ENCODE measurements at regions not wholly inside any gene's neighbourhood (a gene's known extent, or its start where the extent isn't known, plus 50 kb on each side); places are given as distances from the start of the nearest gene placed in this dataset.

- BruUV-seq (replicated peaks): no TSS peak
- Histone ChIP-seq H3K27ac (ENCODE audit: low read depth, low read length, poor library complexity, severe bottlenecking) (no peak overlapping the region), H3K4me1 (ENCODE audit: insufficient read depth, low read length, poor library complexity, severe bottlenecking) (no peaks in the 10 kb centered on the region), H3K4me3 (ENCODE audit: low read depth, low read length, poor library complexity, severe bottlenecking) (no peak overlapping the region), H3K36me3 (ENCODE audit: insufficient read depth, low read length, poor library complexity, severe bottlenecking) (no peaks in the 10 kb centered on the region), H3K9me3 (ENCODE audit: low read depth, low read length, poor library complexity, severe bottlenecking) (no peaks in the 10 kb centered on the region), H3K27me3 (replicated peaks; ENCODE audit: insufficient read depth, low read depth, low read length, poor library complexity) (no peaks in the 10 kb centered on the region)
- ChIA-PET CTCF (no interaction called here), POLR2A (ENCODE audit: low non-redundant PET) (no interaction called here)
- DNase-seq (ENCODE audit: low spot score): no peak
- no peak for TF ChIP-seq EZH2 (IDR thresholded peaks at IDR 0.05; ENCODE audit: borderline replicate concordance, low read depth, low read length, poor library complexity, severe bottlenecking)
- TF ChIP-seq, protein P1, sequence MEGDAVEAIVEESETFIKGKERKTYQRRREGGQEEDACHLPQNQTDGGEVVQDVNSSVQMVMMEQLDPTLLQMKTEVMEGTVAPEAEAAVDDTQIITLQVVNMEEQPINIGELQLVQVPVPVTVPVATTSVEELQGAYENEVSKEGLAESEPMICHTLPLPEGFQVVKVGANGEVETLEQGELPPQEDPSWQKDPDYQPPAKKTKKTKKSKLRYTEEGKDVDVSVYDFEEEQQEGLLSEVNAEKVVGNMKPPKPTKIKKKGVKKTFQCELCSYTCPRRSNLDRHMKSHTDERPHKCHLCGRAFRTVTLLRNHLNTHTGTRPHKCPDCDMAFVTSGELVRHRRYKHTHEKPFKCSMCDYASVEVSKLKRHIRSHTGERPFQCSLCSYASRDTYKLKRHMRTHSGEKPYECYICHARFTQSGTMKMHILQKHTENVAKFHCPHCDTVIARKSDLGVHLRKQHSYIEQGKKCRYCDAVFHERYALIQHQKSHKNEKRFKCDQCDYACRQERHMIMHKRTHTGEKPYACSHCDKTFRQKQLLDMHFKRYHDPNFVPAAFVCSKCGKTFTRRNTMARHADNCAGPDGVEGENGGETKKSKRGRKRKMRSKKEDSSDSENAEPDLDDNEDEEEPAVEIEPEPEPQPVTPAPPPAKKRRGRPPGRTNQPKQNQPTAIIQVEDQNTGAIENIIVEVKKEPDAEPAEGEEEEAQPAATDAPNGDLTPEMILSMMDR (conservative IDR thresholded peaks at IDR 0.05; ENCODE audit: low read depth, low read length): no peak
- intact Hi-C loops (cut with micrococcal nuclease; ENCODE audit: unreplicated experiment): no loop called here
Observed at GRCh38 chr10:130787821-130788220, 523.7 kb downstream of the TCERG1L start.

GRCh38 chr10:130790339-130790738 is 521.2 kb downstream of the TCERG1L start:
- Histone ChIP-seq H3K27ac (ENCODE audit: low read depth, low read length, poor library complexity, severe bottlenecking) (no peak overlapping the region), H3K36me3 (ENCODE audit: insufficient read depth, low read length, poor library complexity, severe bottlenecking) (no peaks in the 10 kb centered on the region), H3K27me3 (replicated peaks; ENCODE audit: insufficient read depth, low read depth, low read length, poor library complexity) (no peaks in the 10 kb centered on the region), H3K4me1 (ENCODE audit: insufficient read depth, low read length, poor library complexity, severe bottlenecking) (no peaks in the 10 kb centered on the region), H3K4me3 (ENCODE audit: low read depth, low read length, poor library complexity, severe bottlenecking) (no peak overlapping the region), H3K9me3 (ENCODE audit: low read depth, low read length, poor library complexity, severe bottlenecking) (no peaks in the 10 kb centered on the region)
- TF ChIP-seq EZH2 (IDR thresholded peaks at IDR 0.05; ENCODE audit: borderline replicate concordance, low read depth, low read length, poor library complexity, severe bottlenecking): no peak
- TF ChIP-seq, protein P1 (conservative IDR thresholded peaks at IDR 0.05; ENCODE audit: low read depth, low read length): no peak
- no TSS peak for BruUV-seq (replicated peaks)
- POLR2A ChIA-PET (ENCODE audit: low non-redundant PET): no interaction called here
- no peak for DNase-seq (ENCODE audit: low spot score)
- intact Hi-C loops (cut with micrococcal nuclease; ENCODE audit: unreplicated experiment): no loop called here
- CTCF ChIA-PET: no interaction called here

DNA sequence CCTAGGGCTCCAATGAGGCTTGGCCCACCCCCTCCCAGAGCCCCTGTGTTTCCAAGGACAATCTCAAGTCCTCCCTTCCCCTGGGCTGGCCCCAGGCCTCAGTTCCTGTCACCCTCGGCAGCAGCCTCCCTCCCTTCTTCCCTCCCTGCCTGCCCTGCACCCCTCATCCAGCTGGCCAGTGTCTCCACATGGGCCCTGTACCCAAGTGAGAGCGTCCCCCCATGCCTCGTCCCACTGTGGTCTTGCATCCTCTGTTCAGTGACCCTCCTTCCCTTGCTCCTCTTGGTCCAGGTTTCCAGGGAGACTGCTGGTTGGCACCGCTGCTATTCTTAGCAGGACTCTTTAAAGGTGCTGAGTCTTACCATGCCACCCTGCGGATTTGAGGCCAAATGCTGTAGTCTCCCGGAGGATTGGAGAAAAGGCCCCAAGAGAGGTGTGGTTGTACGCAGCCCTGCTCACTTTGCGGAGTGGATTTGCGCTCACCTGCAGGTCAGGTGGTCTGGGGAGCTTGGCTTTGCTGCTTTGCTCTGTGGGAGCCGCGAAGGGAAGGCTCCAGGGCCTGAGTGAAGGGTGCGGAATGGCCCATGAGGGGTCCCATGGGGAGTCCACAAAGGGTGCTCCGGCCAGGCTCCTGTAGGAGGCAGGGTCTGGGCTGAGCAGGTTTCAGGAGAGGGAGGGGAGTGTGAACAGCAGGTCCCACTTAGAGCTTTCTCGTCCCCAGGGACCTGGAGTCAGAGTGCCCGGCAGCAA is 519.2 kb downstream of the TCERG1L start:
- BruUV-seq (replicated peaks): no TSS peak
- CTCF ChIA-PET: no interaction called here

More for the DNA sequence above, 519.2 kb downstream of the TCERG1L start:
- no peak overlapping the region for H3K4me3 ChIP-seq (ENCODE audit: low read depth, low read length, poor library complexity, severe bottlenecking)
- H3K27me3 ChIP-seq (replicated peaks; ENCODE audit: insufficient read depth, low read depth, low read length, poor library complexity): no peaks in the 10 kb centered on the region
- intact Hi-C loops (cut with micrococcal nuclease; ENCODE audit: unreplicated experiment): no loop called here
- no peak for DNase-seq (ENCODE audit: low spot score)
- H3K36me3 ChIP-seq (ENCODE audit: insufficient read depth, low read length, poor library complexity, severe bottlenecking): no peaks in the 10 kb centered on the region
- no peak overlapping the region for H3K27ac ChIP-seq (ENCODE audit: low read depth, low read length, poor library complexity, severe bottlenecking)
- TF ChIP-seq EZH2 (IDR thresholded peaks at IDR 0.05; ENCODE audit: borderline replicate concordance, low read depth, low read length, poor library complexity, severe bottlenecking): no peak
- TF ChIP-seq, protein P1 (conservative IDR thresholded peaks at IDR 0.05; ENCODE audit: low read depth, low read length): no peak
- POLR2A ChIA-PET (ENCODE audit: low non-redundant PET): no interaction called here
- no peaks in the 10 kb centered on the region for H3K9me3 ChIP-seq (ENCODE audit: low read depth, low read length, poor library complexity, severe bottlenecking)
- H3K4me1 ChIP-seq (ENCODE audit: insufficient read depth, low read length, poor library complexity, severe bottlenecking): no peaks in the 10 kb centered on the region

All from A673 (cell line).